DOHH2 (cell line): ENCODE measurements at regions not wholly inside any gene's neighbourhood (a gene's known extent, or its start where the extent isn't known, plus 50 kb on each side); places are given as distances from the start of the nearest gene placed in this dataset.

ENCODE experiments used
- H3F3A ChIP-seq: fragments of 200-600 bp; sonication (generic), shearing (Covaris generic); 2 replicates; pipeline ENCODE4 v1.6.0; 2016; ENCODE audit warnings: antibody characterized with exemption, mild to moderate bottlenecking; ENCODE audit not compliant: control insufficient read depth, insufficient read depth
- H3K27ac ChIP-seq: fragments of 200-600 bp; sonication (generic); 2 replicates; pipeline ENCODE4 v1.5.1; 2014; ENCODE audit warnings: low read depth, mild to moderate bottlenecking, low read length, moderate library complexity
- H3K27me3 ChIP-seq: fragments of 200-600 bp; sonication (generic); 2 replicates; pipeline ENCODE4 v1.6.1; 2014; ENCODE audit warnings: mild to moderate bottlenecking, low read length, mixed read lengths; ENCODE audit not compliant: control insufficient read depth
- H3K36me3 ChIP-seq: fragments of 200-600 bp; sonication (generic); 2 replicates; pipeline ENCODE4 v1.6.1; 2014; ENCODE audit warnings: mild to moderate bottlenecking, low read length, moderate library complexity, mixed read lengths; ENCODE audit not compliant: control insufficient read depth
- H3K4me1 ChIP-seq: fragments of 200-600 bp; sonication (generic); 2 replicates; pipeline ENCODE4 v1.6.1; 2014; ENCODE audit warnings: mild to moderate bottlenecking, low read length, mixed read lengths; ENCODE audit not compliant: control insufficient read depth
- H3K4me2 ChIP-seq: fragments of 200-600 bp; sonication (generic); 2 replicates; pipeline ENCODE4 v1.6.0; 2014; ENCODE audit warnings: mild to moderate bottlenecking, low read length, moderate library complexity
- H3K4me3 ChIP-seq: fragments of 200-600 bp; sonication (generic); 2 replicates; pipeline ENCODE4 v1.5.1; 2014; ENCODE audit warnings: mild to moderate bottlenecking, low read length, mixed read lengths
- H3K79me2 ChIP-seq: fragments of 200-600 bp; sonication (generic); 2 replicates; pipeline ENCODE4 v1.6.1; 2014; ENCODE audit warnings: mild to moderate bottlenecking, low read length, mixed read lengths; ENCODE audit not compliant: control insufficient read depth
- H3K9me2 ChIP-seq: fragments of 200-600 bp; sonication (generic); replicated peaks from 2 replicates; pipeline ENCODE4 v1.6.1; 2014; ENCODE audit warnings: mild to moderate bottlenecking, low read length, mixed read lengths; ENCODE audit not compliant: control insufficient read depth
- H3K9me3 ChIP-seq: fragments of 200-600 bp; sonication (generic); 2 replicates; pipeline ENCODE4 v1.6.1; 2014; ENCODE audit warnings: antibody characterized with exemption, low read length, mixed read lengths; ENCODE audit not compliant: control insufficient read depth, insufficient read depth
- H4K20me1 ChIP-seq: fragments of 200-600 bp; sonication (generic); 2 replicates; pipeline ENCODE4 v1.6.0; 2014; ENCODE audit warnings: low read depth, mild to moderate bottlenecking, antibody characterized with exemption, low read length, moderate library complexity; ENCODE audit not compliant: control insufficient read depth, insufficient read depth
- EZH2phosphoT487 ChIP-seq: fragments of 200-600 bp; sonication (generic); IDR thresholded peaks from 2 replicates; pipeline ENCODE4 v1.6.1; 2017; ENCODE audit warnings: borderline replicate concordance, mild to moderate bottlenecking, antibody characterized with exemption, low read length, moderate library complexity, mixed read lengths
- TF ChIP-seq, protein P1 (sequence below): fragments of 200-600 bp; sonication (generic); IDR thresholded peaks from one replicate; pipeline ENCODE4 v1.5.1; 2014; ENCODE audit warnings: antibody characterized with exemption, mild to moderate bottlenecking, low read depth, low read length; ENCODE audit not compliant: poor library complexity, severe bottlenecking

DNA sequence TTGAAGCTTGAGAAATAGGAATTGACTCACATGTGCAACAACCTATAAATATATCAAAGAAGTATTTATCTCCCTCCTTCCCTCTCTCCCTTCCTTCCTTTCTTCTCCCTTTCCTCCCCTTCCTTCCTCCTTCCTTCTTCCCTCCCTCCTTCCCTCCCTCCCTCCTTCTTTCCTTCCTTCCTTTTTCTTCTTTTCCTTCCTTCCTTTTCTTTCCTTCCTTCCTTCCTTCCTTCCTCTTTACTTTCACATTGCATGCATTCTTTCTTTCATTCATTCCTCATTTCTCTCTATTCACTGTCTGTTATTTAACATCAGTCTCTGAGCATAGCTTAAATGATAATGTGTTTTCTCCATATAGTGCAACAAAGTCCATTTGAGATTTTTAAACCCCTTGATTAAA lies 214.2 kb downstream of the CHRM3 start:
- no peak for TF ChIP-seq EZH2phosphoT487
- TF ChIP-seq, protein P1, sequence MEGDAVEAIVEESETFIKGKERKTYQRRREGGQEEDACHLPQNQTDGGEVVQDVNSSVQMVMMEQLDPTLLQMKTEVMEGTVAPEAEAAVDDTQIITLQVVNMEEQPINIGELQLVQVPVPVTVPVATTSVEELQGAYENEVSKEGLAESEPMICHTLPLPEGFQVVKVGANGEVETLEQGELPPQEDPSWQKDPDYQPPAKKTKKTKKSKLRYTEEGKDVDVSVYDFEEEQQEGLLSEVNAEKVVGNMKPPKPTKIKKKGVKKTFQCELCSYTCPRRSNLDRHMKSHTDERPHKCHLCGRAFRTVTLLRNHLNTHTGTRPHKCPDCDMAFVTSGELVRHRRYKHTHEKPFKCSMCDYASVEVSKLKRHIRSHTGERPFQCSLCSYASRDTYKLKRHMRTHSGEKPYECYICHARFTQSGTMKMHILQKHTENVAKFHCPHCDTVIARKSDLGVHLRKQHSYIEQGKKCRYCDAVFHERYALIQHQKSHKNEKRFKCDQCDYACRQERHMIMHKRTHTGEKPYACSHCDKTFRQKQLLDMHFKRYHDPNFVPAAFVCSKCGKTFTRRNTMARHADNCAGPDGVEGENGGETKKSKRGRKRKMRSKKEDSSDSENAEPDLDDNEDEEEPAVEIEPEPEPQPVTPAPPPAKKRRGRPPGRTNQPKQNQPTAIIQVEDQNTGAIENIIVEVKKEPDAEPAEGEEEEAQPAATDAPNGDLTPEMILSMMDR = no peak
- no peak overlapping the region for H3K27ac ChIP-seq
- H3F3A ChIP-seq = no peaks in the 10 kb centered on the region

DNA sequence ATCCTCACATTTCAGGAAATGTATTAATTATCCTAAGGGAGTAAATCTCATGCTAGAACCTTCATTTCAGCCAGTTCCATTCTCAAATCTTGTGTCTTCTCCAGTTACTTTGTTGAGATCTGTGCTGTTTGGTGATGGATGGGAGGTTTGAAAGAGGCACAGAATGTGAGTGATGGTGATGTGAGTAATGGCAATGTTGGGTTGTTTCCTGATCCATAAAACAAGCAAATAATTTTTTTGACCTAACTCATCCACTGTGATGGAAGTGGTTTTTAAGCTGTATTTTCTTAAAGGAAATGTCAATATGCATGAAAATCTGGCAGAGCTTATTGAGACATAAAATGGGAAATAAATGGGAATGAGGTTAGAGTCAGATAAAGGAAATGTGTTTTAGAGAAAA lies 214.7 kb downstream of the CHRM3 start:
- Histone ChIP-seq H3K4me3 (no peak overlapping the region), H3K9me2 (no peaks in the 10 kb centered on the region), H3K27me3 (no peaks in the 10 kb centered on the region), H3K27ac (no peak overlapping the region), H3K79me2 (no peaks in the 10 kb centered on the region), H3F3A (no peaks in the 10 kb centered on the region), H3K4me2 (no peak overlapping the region), H3K9me3 (no peaks in the 10 kb centered on the region), H3K36me3 (no peaks in the 10 kb centered on the region), H4K20me1 (no peaks in the 10 kb centered on the region), H3K4me1 (no peaks in the 10 kb centered on the region)
- TF ChIP-seq, protein P1 = no peak
- TF ChIP-seq EZH2phosphoT487 = no peak

More for the DNA sequence above, 214.2 kb downstream of the CHRM3 start:
- Histone ChIP-seq H3K4me1 (no peaks in the 10 kb centered on the region), H3K9me3 (no peaks in the 10 kb centered on the region), H4K20me1 (no peaks in the 10 kb centered on the region), H3K27me3 (no peaks in the 10 kb centered on the region), H3K36me3 (no peaks in the 10 kb centered on the region), H3K79me2 (no peaks in the 10 kb centered on the region), H3K9me2 (no peaks in the 10 kb centered on the region), H3K4me2 (no peak overlapping the region), H3K4me3 (no peak overlapping the region)

DNA sequence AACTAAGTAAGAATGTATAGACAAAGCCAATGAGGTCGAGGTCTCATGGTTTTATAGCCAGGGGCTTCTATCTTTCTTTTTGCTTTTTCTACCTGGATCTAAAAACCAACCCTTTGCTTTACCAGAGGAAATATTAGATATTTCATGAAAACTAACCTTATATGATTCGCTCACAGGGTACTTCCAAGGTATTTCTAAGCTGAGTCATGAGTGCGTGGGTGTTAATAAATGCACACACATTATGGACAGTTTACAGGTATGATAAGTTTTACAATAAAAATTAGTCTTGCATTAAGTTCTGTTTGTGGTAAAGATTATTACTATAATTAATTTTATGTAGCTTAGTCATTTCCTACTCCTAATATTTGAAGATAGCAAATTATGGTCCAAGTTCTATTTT lies 217.2 kb downstream of the CHRM3 start:
- H3K9me3 ChIP-seq = no peaks in the 10 kb centered on the region
- no peaks in the 10 kb centered on the region for H3K27me3 ChIP-seq
- H3K4me2 ChIP-seq = no peak overlapping the region
- no peaks in the 10 kb centered on the region for H3F3A ChIP-seq
- H3K4me1 ChIP-seq = no peaks in the 10 kb centered on the region
- no peaks in the 10 kb centered on the region for H3K36me3 ChIP-seq
- no peak overlapping the region for H3K4me3 ChIP-seq
- H3K27ac ChIP-seq = no peak overlapping the region
- no peaks in the 10 kb centered on the region for H3K9me2 ChIP-seq
- no peak for TF ChIP-seq EZH2phosphoT487
- H4K20me1 ChIP-seq = no peaks in the 10 kb centered on the region
- H3K79me2 ChIP-seq = no peaks in the 10 kb centered on the region

DNA sequence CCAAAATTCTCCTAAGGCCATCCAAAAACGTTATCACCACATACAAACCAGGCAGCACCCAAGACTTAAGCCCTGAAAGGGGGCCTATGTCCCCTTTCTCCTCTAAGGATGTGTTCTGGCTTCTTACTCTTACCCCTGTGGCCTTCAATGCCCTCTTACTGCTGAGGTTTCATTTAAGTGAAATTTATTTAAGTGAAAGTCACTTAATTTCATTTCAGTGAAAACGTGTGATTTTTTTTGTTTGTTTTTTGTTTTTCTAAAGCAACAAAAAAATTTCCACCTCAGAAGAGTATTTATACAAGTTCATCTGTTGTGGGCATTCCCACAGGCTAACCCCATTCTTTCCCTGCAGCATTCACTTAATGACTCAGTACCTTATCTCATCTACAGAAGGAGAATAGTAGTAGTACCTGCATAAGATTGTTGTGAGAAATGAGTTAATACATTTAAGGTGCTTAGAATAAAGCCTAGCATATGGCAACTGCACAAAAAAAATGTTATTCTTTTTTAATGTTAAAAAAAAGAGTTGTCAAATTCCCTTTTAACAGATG lies 220.6 kb downstream of the CHRM3 start:
- no peaks in the 10 kb centered on the region for H3K4me1 ChIP-seq
- H3K36me3 ChIP-seq = no peaks in the 10 kb centered on the region
- no peaks in the 10 kb centered on the region for H3F3A ChIP-seq
- H3K27ac ChIP-seq = no peak overlapping the region
- no peaks in the 10 kb centered on the region for H4K20me1 ChIP-seq
- no peak for TF ChIP-seq EZH2phosphoT487
- TF ChIP-seq, protein P1 = no peak
- H3K27me3 ChIP-seq = no peaks in the 10 kb centered on the region
- H3K4me3 ChIP-seq = no peak overlapping the region
- no peaks in the 10 kb centered on the region for H3K9me3 ChIP-seq
- H3K4me2 ChIP-seq = no peak overlapping the region
- no peaks in the 10 kb centered on the region for H3K9me2 ChIP-seq
- H3K79me2 ChIP-seq = no peaks in the 10 kb centered on the region
